IPS-18c (cell line): ENCODE measurements at regions not wholly inside any gene's neighbourhood (a gene's known extent, or its start where the extent isn't known, plus 50 kb on each side); places are given as distances from the start of the nearest gene placed in this dataset.
"Not testable (repeated sequence)": the region's sequence is repeated elsewhere in the genome, so short reads cannot be mapped to it uniquely, and the experiment has no call there.

Source experiments
- H3K4me3 ChIP-seq: 2 replicates; pipeline ENCODE4 v1.7.0; 2013; ENCODE audit warnings: low read depth, mild to moderate bottlenecking, low read length, moderate library complexity; ENCODE audit not compliant: insufficient read depth
- H3K9me3 ChIP-seq: one replicate; pipeline ENCODE4 v1.6.1; 2013; ENCODE audit warnings: mild to moderate bottlenecking, low read length, moderate library complexity; ENCODE audit not compliant: control insufficient read depth, insufficient read depth

- H3K4me3 ChIP-seq = not testable (repeated sequence)
- peaks cover 17% of the 10 kb centered on the region for H3K9me3 ChIP-seq
These were observed 1486.7 kb upstream of the TPTE start for GRCh38 chr21:9034491-9035200.

- H3K4me3 ChIP-seq = not testable (repeated sequence)
- H3K9me3 ChIP-seq = peaks cover 20% of the 10 kb centered on the region
These were observed 1486.2 kb upstream of the TPTE start for GRCh38 chr21:9035225-9035624.

- peaks cover 20% of the 10 kb centered on the region for H3K9me3 ChIP-seq
- not testable (repeated sequence) for H3K4me3 ChIP-seq
These were observed 1485.4 kb upstream of the TPTE start for GRCh38 chr21:9035970-9036369.

GRCh38 chr21:9036966-9037587 is 1484.3 kb upstream of the TPTE start:
- H3K4me3 ChIP-seq = not testable (repeated sequence)
- H3K9me3 ChIP-seq = peaks cover 16% of the 10 kb centered on the region

- H3K9me3 ChIP-seq = peaks cover 16% of the 10 kb centered on the region
- not testable (repeated sequence) for H3K4me3 ChIP-seq
These were observed 1483.5 kb upstream of the TPTE start for GRCh38 chr21:9037588-9038544.

- H3K4me3 ChIP-seq = not testable (repeated sequence)
- H3K9me3 ChIP-seq = peaks cover 16% of the 10 kb centered on the region
These were observed 1481.6 kb upstream of the TPTE start for GRCh38 chr21:9039520-9040365.

- not testable (repeated sequence) for H3K4me3 ChIP-seq
- peaks cover 16% of the 10 kb centered on the region for H3K9me3 ChIP-seq
These were observed 1481.0 kb upstream of the TPTE start for GRCh38 chr21:9040406-9040805.

GRCh38 chr21:9041175-9041948 is 1480.0 kb upstream of the TPTE start:
- H3K4me3 ChIP-seq = not testable (repeated sequence)
- H3K9me3 ChIP-seq = peaks cover 16% of the 10 kb centered on the region

GRCh38 chr21:9043089-9043488 is 1478.3 kb upstream of the TPTE start:
- not testable (repeated sequence) for H3K4me3 ChIP-seq

GRCh38 chr21:9046870-9047269 is 1474.5 kb upstream of the TPTE start:
- not testable (repeated sequence) for H3K4me3 ChIP-seq, H3K9me3 ChIP-seq

More at GRCh38 chr21:9043089-9043488, 1478.3 kb upstream of the TPTE start:
- peaks cover 14% of the 10 kb centered on the region for H3K9me3 ChIP-seq

- H3K9me3 ChIP-seq, H3K4me3 ChIP-seq: not testable (repeated sequence)
These were observed 1453.9 kb upstream of the TPTE start for GRCh38 chr21:9067515-9067914.

- not testable (repeated sequence) for H3K4me3 ChIP-seq, H3K9me3 ChIP-seq
These were observed 1452.8 kb upstream of the TPTE start for GRCh38 chr21:9068622-9069021.

- H3K4me3 ChIP-seq, H3K9me3 ChIP-seq: not testable (repeated sequence)
These were observed 1450.7 kb upstream of the TPTE start for GRCh38 chr21:9070703-9071102.

- not testable (repeated sequence) for H3K4me3 ChIP-seq, H3K9me3 ChIP-seq
These were observed 1448.4 kb upstream of the TPTE start for GRCh38 chr21:9073010-9073409.

GRCh38 chr21:9074772-9075171 is 1446.6 kb upstream of the TPTE start:
- H3K4me3 ChIP-seq, H3K9me3 ChIP-seq: not testable (repeated sequence)

- H3K9me3 ChIP-seq, H3K4me3 ChIP-seq: not testable (repeated sequence)
These were observed 1438.1 kb upstream of the TPTE start for GRCh38 chr21:9083091-9083826.
